ENCODE measurements at regions not wholly inside any gene's neighbourhood (a gene's known extent, or its start where the extent isn't known, plus 50 kb on each side); places are given as distances from the start of the nearest gene placed in this dataset.

- TF ChIP-seq CTCF (IDR thresholded peaks at IDR 0.05; ENCODE audit: extremely low read depth in 1 of 2, insufficient read depth in 1 of 2, low read depth in 1 of 2, low read length in 2 of 2) (no peak), POLR2AphosphoS5 (IDR thresholded peaks at IDR 0.05; ENCODE audit: insufficient read depth, low read depth, low read length) (peak; percentile 77)
Measured at GRCh38 chr6:4350567-4351519, 215.5 kb upstream of the ECI2 start.
